Muscle of leg (tissue), 3 donors: ENCODE measurements at regions not wholly inside any gene's neighbourhood (a gene's known extent, or its start where the extent isn't known, plus 50 kb on each side); places are given as distances from the start of the nearest gene placed in this dataset.

ENCODE experiments used
- DNase-seq: peaks from one replicate; pipeline ENCODE4 v3.0.0; 2013
- H3K27ac ChIP-seq: one replicate; pipeline ENCODE4 v1.5.1; 2013; ENCODE audit warnings: mild to moderate bottlenecking, low read length, control low read depth
- H3K27me3 ChIP-seq: one replicate; pipeline ENCODE4 v1.6.1; 2013; ENCODE audit warnings: low read length; ENCODE audit not compliant: control insufficient read depth, insufficient read depth
- H3K36me3 ChIP-seq: one replicate; pipeline ENCODE4 v1.6.1; 2013; ENCODE audit warnings: low read length; ENCODE audit not compliant: control insufficient read depth, insufficient read depth
- H3K4me1 ChIP-seq: one replicate; pipeline ENCODE4 v1.6.1; 2013; ENCODE audit warnings: low read length; ENCODE audit not compliant: control insufficient read depth, insufficient read depth
- H3K4me3 ChIP-seq: one replicate; pipeline ENCODE4 v1.5.1; 2013; ENCODE audit warnings: low read length, control low read depth
- H3K9me3 ChIP-seq: replicated peaks from 2 replicates; pipeline ENCODE4 v1.6.1; 2013; ENCODE audit warnings: low read depth, low read length; ENCODE audit not compliant: control insufficient read depth
- WGBS: methylation state at CpG from one replicate; pipeline ENCODE4 v1.1.5; 2013; ENCODE audit warnings: missing lambda C conversion rate; ENCODE audit not compliant: insufficient coverage; 5-methylcytosine and 5-hydroxymethylcytosine counted together

- DNase-seq: no peak
- Histone ChIP-seq H3K36me3 (no peaks in the 10 kb centered on the region), H3K9me3 (no peaks in the 10 kb centered on the region), H3K4me1 (peaks cover 2% of the 10 kb centered on the region), H3K27ac (no peak overlapping the region), H3K27me3 (peaks cover 6% of the 10 kb centered on the region), H3K4me3 (no peak overlapping the region)
- no CpG with 5 or more reads among the region's 5 CpGs for WGBS
Measured at GRCh38 chr15:88382482-88382983, 84.7 kb downstream of the MRPL46 start.

DNA sequence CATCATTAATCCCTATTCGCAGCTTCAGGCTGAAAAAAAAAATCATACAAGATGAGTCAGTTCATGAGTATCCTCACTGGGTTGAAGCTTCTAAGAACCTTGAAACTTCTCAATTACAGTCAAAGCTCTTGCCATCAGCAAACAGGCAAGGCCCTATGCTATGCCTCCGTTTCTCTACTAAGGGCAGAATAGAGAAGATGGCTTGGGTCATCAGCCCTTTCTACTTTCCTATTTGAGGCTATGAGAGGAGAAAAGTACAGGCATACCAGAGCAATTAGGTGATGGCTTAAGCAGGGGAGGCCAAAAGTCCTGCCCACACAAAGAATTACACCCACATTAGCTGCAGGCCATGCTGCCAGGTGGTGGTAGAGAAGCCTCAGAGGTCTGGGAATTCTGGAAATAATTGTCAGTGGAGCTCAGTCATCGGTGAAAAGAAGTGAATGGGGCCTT is 89.0 kb downstream of the MRPL46 start:
- Histone ChIP-seq H3K27me3 (peaks cover 4% of the 10 kb centered on the region), H3K36me3 (no peaks in the 10 kb centered on the region), H3K9me3 (no peaks in the 10 kb centered on the region), H3K4me3 (no peak overlapping the region), H3K4me1 (peaks cover 6% of the 10 kb centered on the region), H3K27ac (no peak overlapping the region)
- DNase-seq: no peak
- 40% methylated on average over 1 of the region's 3 CpGs for WGBS

- H3K27ac ChIP-seq: no peak overlapping the region
- no peaks in the 10 kb centered on the region for H3K36me3 ChIP-seq
- no peaks in the 10 kb centered on the region for H3K9me3 ChIP-seq
- H3K27me3 ChIP-seq: peaks cover 4% of the 10 kb centered on the region
- H3K4me1 ChIP-seq: peaks cover 6% of the 10 kb centered on the region
- WGBS: 95% methylated on average over 2 of the region's 2 CpGs
- no peak overlapping the region for H3K4me3 ChIP-seq
- no peak for DNase-seq
Measured at GRCh38 chr15:88377509-88377908, 89.7 kb downstream of the MRPL46 start.

DNA sequence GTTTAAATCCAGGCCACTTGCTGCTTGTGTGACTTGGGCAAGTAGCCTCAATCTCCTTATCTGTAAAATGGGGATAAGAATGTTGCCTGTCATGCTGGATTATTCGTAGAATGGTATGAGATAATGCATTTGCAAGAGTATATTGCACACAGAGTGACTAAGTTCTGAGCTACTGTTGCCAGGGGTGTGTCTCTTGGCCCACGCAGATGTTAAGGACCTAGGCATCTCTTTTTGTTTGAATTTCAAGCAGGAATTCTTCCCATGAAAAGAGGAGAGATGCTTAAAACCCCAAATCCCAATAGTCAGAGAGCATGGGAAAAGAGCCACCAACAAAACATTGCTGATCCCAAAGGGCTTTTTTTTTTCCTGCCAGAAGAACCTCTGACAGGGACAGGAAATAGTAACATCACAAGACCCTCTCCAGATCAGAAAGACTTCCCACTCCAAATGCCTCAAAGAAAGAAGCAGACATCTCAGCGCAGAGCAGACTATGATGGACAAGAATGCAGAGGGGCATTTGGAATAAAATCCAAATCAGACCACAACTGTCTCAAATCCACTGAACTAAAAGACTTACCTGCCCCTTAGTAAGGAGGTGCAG is 90.5 kb downstream of the MRPL46 start:
- no peak overlapping the region for H3K4me3 ChIP-seq
- peaks cover 4% of the 10 kb centered on the region for H3K27me3 ChIP-seq
- DNase-seq: peak; percentile 27
- H3K9me3 ChIP-seq: no peaks in the 10 kb centered on the region
- H3K36me3 ChIP-seq: no peaks in the 10 kb centered on the region
- 67% methylated on average over 1 of the region's 3 CpGs for WGBS
- no peak overlapping the region for H3K27ac ChIP-seq
- peaks cover 6% of the 10 kb centered on the region for H3K4me1 ChIP-seq

DNA sequence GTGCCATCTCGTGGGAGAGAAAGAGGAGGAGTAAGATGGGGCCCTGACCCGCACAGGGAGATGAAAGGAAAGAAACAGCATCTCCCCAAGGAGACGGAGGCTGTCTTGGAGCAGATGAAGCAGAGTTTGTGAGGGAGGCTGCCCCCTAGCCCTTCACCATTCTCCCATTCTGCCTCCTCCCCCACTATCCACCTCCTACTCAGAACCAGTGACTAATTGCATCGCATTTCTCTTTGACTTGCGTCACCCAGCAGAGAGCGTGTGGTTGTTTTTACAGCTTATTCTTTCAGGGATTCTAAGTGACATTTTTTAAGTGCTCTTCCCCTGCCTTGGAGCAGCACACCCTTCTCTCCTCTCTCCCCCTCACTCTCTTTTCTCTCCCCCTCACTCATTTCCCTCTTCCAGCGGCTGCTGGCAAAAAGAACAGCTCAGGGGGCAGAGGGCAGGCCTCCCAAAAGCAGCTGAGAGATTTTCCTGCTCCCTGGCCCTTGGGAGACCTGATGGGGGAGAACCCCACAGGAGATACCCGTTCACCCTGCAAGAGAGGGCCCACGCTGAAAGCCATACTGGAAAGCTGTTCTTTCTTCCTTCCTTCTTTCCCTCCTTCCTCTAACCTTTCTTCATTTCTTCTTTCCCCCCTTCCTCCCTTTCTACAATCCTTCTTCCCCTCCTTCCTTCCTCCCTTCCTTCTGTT is 91.8 kb downstream of the MRPL46 start:
- Histone ChIP-seq H3K27ac (peak overlapping the region; percentile 20), H3K4me3 (no peak overlapping the region), H3K27me3 (peaks cover 2% of the 10 kb centered on the region), H3K4me1 (peaks cover 6% of the 10 kb centered on the region), H3K36me3 (no peaks in the 10 kb centered on the region), H3K9me3 (no peaks in the 10 kb centered on the region)
- 22% methylated on average over 5 of the region's 9 CpGs for WGBS
- peak; percentile 19 for DNase-seq

DNA sequence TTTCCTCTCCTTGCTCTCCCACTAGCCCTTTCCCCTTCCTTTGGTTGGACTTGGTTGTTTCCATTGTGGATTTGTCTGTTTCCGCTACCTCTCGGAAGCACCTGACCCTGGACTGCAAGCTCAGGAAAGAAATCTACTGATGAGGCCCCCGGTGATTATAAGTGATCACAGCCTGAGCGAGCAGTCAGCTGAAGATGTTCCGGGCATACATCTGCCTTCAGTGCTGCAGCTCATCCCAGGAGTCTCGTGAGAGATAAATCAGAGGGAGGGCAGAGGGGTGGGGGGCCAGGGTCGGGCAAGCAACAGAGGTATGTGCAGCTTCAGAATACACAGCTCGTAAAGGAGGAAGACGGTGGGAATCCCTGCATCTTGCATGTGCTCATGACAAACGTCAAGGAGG is 102.1 kb downstream of the MRPL46 start:
- 58% methylated on average over 10 of the region's 10 CpGs for WGBS
- no peak overlapping the region for H3K4me3 ChIP-seq
- H3K9me3 ChIP-seq: no peaks in the 10 kb centered on the region
- H3K27me3 ChIP-seq: no peaks in the 10 kb centered on the region
- no peak overlapping the region for H3K27ac ChIP-seq
- no peaks in the 10 kb centered on the region for H3K4me1 ChIP-seq
- DNase-seq: no peak
- H3K36me3 ChIP-seq: no peaks in the 10 kb centered on the region

DNA sequence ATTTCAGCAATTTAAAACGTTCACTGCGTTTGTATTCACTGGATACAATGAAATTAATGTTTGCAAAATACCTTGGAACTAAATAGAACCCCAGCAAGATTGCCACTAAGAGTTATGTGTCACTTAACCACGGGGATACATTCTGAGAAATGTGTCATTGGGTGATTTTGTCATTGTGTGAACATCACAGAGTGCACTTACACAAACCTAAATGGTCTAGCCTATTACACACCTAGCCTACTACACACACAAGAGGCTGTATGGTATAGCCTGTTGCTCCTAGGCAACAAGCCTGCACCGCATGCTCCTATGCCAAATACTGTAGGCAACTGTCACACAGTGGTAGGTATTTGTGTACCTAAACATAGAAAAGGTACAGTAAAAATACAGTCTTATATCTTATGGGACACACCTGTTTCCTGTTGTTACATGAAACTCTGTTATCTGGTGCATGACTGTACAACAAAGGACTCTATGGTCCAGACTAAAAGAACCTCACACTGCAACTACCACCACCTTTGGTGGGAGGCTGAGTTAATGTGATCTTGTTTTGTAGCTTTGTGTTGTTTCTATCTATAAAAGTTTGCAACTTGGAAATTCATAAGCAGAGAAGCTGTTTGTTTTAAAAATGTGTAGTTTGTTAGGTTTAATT is 92.2 kb upstream of the NTRK3 start:
- peaks cover 9% of the 10 kb centered on the region for H3K9me3 ChIP-seq
- H3K27me3 ChIP-seq: no peaks in the 10 kb centered on the region
- no peak overlapping the region for H3K27ac ChIP-seq
- no CpG with 5 or more reads among the region's 4 CpGs for WGBS
- DNase-seq: no peak
- H3K4me1 ChIP-seq: no peaks in the 10 kb centered on the region
- no peaks in the 10 kb centered on the region for H3K36me3 ChIP-seq
- H3K4me3 ChIP-seq: no peak overlapping the region

GRCh38 chr15:88345962-88346361 is 89.4 kb upstream of the NTRK3 start:
- Histone ChIP-seq H3K36me3 (no peaks in the 10 kb centered on the region), H3K27me3 (no peaks in the 10 kb centered on the region), H3K4me3 (no peak overlapping the region), H3K4me1 (no peaks in the 10 kb centered on the region), H3K27ac (no peak overlapping the region), H3K9me3 (no peaks in the 10 kb centered on the region)
- no peak for DNase-seq
- no CpG with 5 or more reads among the region's 4 CpGs for WGBS

GRCh38 chr15:88344786-88345185 is 88.2 kb upstream of the NTRK3 start:
- no peaks in the 10 kb centered on the region for H3K9me3 ChIP-seq
- no peak for DNase-seq
- 60% methylated on average over 2 of the region's 2 CpGs for WGBS
- no peak overlapping the region for H3K27ac ChIP-seq
- H3K4me1 ChIP-seq: no peaks in the 10 kb centered on the region
- no peaks in the 10 kb centered on the region for H3K36me3 ChIP-seq
- no peak overlapping the region for H3K4me3 ChIP-seq
- H3K27me3 ChIP-seq: no peaks in the 10 kb centered on the region

- 60% methylated on average over 1 of the region's 2 CpGs for WGBS
- H3K27ac ChIP-seq: no peak overlapping the region
Measured at GRCh38 chr15:88342666-88343065, 86.1 kb upstream of the NTRK3 start.

More at GRCh38 chr15:88342666-88343065, 86.1 kb upstream of the NTRK3 start:
- no peak overlapping the region for H3K4me3 ChIP-seq
- H3K36me3 ChIP-seq: no peaks in the 10 kb centered on the region
- H3K27me3 ChIP-seq: no peaks in the 10 kb centered on the region
- no peaks in the 10 kb centered on the region for H3K9me3 ChIP-seq
- H3K4me1 ChIP-seq: no peaks in the 10 kb centered on the region
- DNase-seq: no peak
